Amniotic epithelial cell (primary cell): ENCODE measurements at regions not wholly inside any gene's neighbourhood (a gene's known extent, or its start where the extent isn't known, plus 50 kb on each side); places are given as distances from the start of the nearest gene placed in this dataset.
"Not testable (repeated sequence)": the region's sequence is repeated elsewhere in the genome, so short reads cannot be mapped to it uniquely, and the experiment has no call there.

Source experiments
- DNase-seq: peaks from one replicate; pipeline ENCODE4 v3.0.0-alpha.2; 2010; ENCODE audit warnings: low read depth

DNA sequence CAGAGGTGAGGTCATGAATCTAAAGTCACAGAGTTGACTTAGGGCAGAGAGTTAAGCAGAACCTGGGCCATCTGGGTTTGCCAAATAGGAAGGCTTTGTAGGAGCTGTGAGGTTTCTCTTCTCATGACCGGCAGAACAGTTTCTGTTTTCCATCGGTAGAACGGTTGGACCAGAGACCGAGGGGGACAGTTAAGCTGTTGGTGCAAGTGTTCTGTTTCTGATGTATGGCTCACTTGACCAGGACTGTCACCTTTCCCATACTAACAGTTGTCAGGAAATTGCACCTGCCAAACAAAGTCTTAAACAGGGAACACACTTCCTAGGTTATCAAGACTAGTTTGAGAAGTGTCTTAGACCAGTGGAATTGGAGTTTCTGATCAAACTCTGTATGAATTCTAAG is 158.3 kb downstream of the PDCD6IP start:
- no peak for DNase-seq

- DNase-seq: no peak
Observed at GRCh38 chr3:33957176-33957575, 158.7 kb downstream of the PDCD6IP start.

GRCh38 chr3:33958661-33959060 is 160.2 kb downstream of the PDCD6IP start:
- no peak for DNase-seq

DNA sequence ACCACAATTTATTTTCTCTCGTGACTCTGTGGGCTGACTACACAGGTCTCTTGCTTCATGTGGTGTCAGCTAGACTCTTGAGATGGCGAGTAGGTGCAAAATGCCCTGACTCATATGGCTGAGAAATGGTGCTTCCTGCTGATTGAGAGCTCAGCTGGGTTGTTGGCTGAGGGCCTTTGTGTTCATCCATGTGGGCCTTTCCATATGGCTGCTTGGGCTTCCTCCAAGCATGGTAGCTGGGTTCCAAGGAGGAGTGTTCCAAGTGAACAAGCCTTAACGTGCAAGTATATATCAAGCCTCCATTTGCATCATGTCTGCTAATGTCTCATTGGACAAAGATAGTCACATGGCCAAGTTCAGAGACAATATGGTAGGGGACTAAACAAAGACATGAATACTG is 164.0 kb downstream of the PDCD6IP start:
- DNase-seq: no peak

- not testable (repeated sequence) for DNase-seq
Observed at GRCh38 chr3:33970180-33970579, 171.8 kb downstream of the PDCD6IP start.

DNA sequence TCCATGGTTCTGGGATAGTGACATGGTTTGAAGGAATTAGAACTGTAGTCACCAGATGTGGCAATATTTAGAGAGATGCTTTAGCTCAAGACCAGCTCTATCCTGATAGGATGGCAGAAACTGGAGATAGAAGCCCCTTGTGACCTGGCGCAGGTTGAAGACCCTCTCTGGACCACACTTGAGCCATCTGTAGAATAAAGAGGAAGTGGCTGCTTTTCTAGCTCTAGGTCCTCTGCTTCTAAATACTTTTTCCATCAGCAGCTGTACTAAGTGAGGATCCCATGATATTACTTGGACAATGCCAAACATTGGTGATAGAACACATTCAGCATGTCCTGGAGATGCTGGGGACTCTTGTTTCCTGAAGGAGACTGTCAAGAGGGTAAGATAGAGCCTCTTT is 172.6 kb downstream of the PDCD6IP start:
- DNase-seq: no peak

- DNase-seq: peak; percentile 5
Observed at GRCh38 chr3:33975463-33975862, 177.0 kb downstream of the PDCD6IP start.

GRCh38 chr3:33977227-33977626 is 178.8 kb downstream of the PDCD6IP start:
- DNase-seq: no peak

- peak; percentile 41 for DNase-seq
Observed at GRCh38 chr3:33980252-33980651, 181.8 kb downstream of the PDCD6IP start.

GRCh38 chr3:33982269-33982798 is 183.9 kb downstream of the PDCD6IP start:
- no peak for DNase-seq

- DNase-seq: not testable (repeated sequence)
Observed at GRCh38 chr3:33982949-33983348, 184.5 kb downstream of the PDCD6IP start.

DNA sequence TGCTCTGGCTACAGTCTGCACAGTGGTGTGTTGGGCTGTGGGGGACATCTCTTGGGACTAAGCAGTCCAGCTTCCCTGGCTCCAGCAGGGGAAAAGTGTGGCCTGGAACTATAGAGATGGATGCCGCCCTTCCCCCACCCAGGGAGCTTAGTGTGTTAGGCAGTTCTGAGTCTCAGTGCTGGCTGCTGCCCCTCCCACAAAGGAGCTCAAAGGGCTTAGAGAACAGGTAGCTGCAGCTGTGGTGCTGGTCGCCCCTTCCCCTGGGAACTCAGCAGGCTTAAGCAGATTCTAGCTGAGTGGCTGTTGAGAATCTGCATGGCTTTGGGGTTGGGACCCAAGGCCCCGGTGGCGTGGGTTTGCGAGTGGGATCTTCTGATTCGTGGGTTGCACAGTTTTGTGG is 190.8 kb downstream of the PDCD6IP start:
- no peak for DNase-seq

GRCh38 chr3:33991673-33992072 is 193.2 kb downstream of the PDCD6IP start:
- no peak for DNase-seq

GRCh38 chr3:33993631-33994030 is 195.2 kb downstream of the PDCD6IP start:
- no peak for DNase-seq

- DNase-seq: no peak
Observed at GRCh38 chr3:33994568-33994967, 196.1 kb downstream of the PDCD6IP start.

DNA sequence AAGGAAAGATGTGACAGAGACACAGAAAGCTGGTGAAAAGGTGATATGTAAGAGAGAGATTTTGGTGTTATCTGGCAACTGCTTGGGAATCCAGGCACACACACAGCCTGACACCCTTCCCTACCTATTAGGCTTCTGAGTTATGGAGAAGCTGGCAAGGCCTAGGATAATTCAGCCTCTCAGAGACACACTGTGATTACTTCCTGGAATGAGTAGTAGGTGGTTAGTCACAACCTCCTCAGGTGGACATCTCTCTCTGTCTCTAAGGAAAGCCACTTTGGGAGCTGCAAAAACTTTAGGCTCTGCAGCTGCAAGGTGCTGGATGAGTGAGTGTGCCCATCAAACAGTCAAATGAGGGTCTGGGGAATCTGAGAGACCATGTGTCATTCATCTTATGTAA is 201.9 kb downstream of the PDCD6IP start:
- DNase-seq: no peak

DNA sequence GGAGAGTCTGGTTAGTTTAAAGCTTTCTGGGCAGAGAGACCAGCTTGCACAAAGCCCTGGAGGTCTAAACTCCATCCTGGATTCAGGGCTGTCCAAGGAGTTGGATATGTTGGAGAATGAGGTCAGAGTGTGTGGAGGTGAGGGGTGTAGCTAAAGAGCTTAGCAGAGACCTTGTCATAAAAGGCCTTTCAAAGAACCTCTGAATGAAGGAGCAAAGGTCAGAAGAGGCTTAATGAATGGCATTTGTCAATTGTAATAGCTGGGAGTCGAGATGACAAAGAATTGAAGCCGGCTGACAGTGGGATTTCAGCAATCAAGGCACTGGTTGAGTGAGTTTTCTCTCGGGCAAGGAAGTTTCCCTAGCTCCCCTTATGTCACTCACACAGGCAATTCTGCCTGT is 202.6 kb downstream of the PDCD6IP start:
- DNase-seq: no peak

GRCh38 chr3:34001990-34002389 is 203.6 kb downstream of the PDCD6IP start:
- no peak for DNase-seq

GRCh38 chr3:34002569-34003100 is 204.2 kb downstream of the PDCD6IP start:
- DNase-seq: no peak

GRCh38 chr3:34005886-34006285 is 207.5 kb downstream of the PDCD6IP start:
- DNase-seq: peak; percentile 6

GRCh38 chr3:34008191-34008590 is 209.8 kb downstream of the PDCD6IP start:
- DNase-seq: no peak

- DNase-seq: peak; percentile 28
Observed at GRCh38 chr3:34008836-34009809, 210.7 kb downstream of the PDCD6IP start.
